ENCODE measurements at regions not wholly inside any gene's neighbourhood (a gene's known extent, or its start where the extent isn't known, plus 50 kb on each side); places are given as distances from the start of the nearest gene placed in this dataset.

GRCh38 chr16:62963846-62964245 lies 927.6 kb upstream of the CDH8 start:
- no peak overlapping the region for H3K4me3 ChIP-seq (ENCODE audit: low read depth, low read length)
- no peak for DNase-seq (ENCODE audit: low read depth)
- TF ChIP-seq CTCF (IDR thresholded peaks at IDR 0.05; ENCODE audit: low read depth, low read length, missing control alignments): no peak

- H3K4me3 ChIP-seq (ENCODE audit: low read depth, low read length): no peak overlapping the region
- TF ChIP-seq CTCF (IDR thresholded peaks at IDR 0.05; ENCODE audit: low read depth, low read length, missing control alignments): no peak
- DNase-seq (ENCODE audit: low read depth): no peak
Measured at GRCh38 chr16:62955033-62955349, 918.8 kb upstream of the CDH8 start.

- no peak for DNase-seq (ENCODE audit: low read depth)
- TF ChIP-seq CTCF (IDR thresholded peaks at IDR 0.05; ENCODE audit: low read depth, low read length, missing control alignments): no peak
- H3K4me3 ChIP-seq (ENCODE audit: low read depth, low read length): no peak overlapping the region
Measured at GRCh38 chr16:62954144-62955032, 918.1 kb upstream of the CDH8 start.

- no peak for TF ChIP-seq CTCF (IDR thresholded peaks at IDR 0.05; ENCODE audit: low read depth, low read length, missing control alignments)
- no peak overlapping the region for H3K4me3 ChIP-seq (ENCODE audit: low read depth, low read length)
- DNase-seq (ENCODE audit: low read depth): no peak
Measured at GRCh38 chr16:62950351-62950750, 914.1 kb upstream of the CDH8 start.

- no peak overlapping the region for H3K4me3 ChIP-seq (ENCODE audit: low read depth, low read length)
Measured at GRCh38 chr16:62940569-62940968, 904.3 kb upstream of the CDH8 start.

GRCh38 chr16:62939687-62940086 lies 903.4 kb upstream of the CDH8 start:
- no peak for TF ChIP-seq CTCF (IDR thresholded peaks at IDR 0.05; ENCODE audit: low read depth, low read length, missing control alignments)
- no peak overlapping the region for H3K4me3 ChIP-seq (ENCODE audit: low read depth, low read length)
- DNase-seq (ENCODE audit: low read depth): no peak

More at GRCh38 chr16:62940569-62940968, 904.3 kb upstream of the CDH8 start:
- DNase-seq (ENCODE audit: low read depth): no peak
- TF ChIP-seq CTCF (IDR thresholded peaks at IDR 0.05; ENCODE audit: low read depth, low read length, missing control alignments): no peak

- no peak for TF ChIP-seq CTCF (IDR thresholded peaks at IDR 0.05; ENCODE audit: low read depth, low read length, missing control alignments)
- H3K4me3 ChIP-seq (ENCODE audit: low read depth, low read length): no peak overlapping the region
- DNase-seq (ENCODE audit: low read depth): no peak
Measured at GRCh38 chr16:62933929-62934328, 897.7 kb upstream of the CDH8 start.

All from GM12864 (cell line).